ENCODE measurements at regions not wholly inside any gene's neighbourhood (a gene's known extent, or its start where the extent isn't known, plus 50 kb on each side); places are given as distances from the start of the nearest gene placed in this dataset.

DNA sequence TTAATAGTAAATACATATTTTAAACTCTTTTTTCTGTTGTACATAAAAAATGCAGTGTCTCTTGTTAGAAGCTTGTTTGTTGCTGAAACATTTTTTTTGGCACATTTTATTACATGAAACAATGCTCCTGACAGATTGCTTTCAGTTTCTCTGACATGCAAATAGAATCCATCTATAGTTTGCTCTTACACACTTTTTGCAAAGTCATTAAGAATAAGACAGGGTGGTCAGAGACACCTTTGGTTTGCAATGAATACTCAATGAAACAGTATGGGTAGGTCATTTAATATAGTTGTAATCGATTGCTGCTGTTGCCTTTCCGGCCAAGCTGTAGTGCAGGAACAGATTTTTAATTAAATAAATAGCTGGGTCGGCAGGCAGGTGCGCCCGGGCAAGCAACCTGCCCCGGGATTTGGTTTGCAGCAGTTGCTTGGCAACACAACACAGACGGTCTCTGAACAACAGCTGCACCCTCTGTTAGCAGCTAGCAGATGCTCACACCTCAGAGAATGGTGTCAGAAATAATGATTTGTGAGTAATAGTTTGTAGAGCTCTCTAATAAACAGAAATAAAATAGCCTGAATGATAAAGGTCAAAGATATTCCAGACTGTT is 115.7 kb upstream of the CACNA2D1 start:
- H3K27ac Mint-ChIP-seq (ENCODE audit: unreplicated experiment), result no peak overlapping the region
- no peaks in the 10 kb centered on the region for H3K36me3 ChIP-seq (ENCODE audit: insufficient read depth, low read length)
- FAIRE-seq (no peak), DNase-seq (ENCODE audit: low read depth) (no peak)
- H3K4me3 ChIP-seq (ENCODE audit: insufficient read depth, low read depth, low read length), result no peak overlapping the region
- H3K36me3 Mint-ChIP-seq (ENCODE audit: low read depth, unreplicated experiment), result no peaks in the 10 kb centered on the region
- no peak overlapping the region for H2AFZ ChIP-seq (ENCODE audit: low read depth, low read length)
- TF ChIP-seq, protein P1, sequence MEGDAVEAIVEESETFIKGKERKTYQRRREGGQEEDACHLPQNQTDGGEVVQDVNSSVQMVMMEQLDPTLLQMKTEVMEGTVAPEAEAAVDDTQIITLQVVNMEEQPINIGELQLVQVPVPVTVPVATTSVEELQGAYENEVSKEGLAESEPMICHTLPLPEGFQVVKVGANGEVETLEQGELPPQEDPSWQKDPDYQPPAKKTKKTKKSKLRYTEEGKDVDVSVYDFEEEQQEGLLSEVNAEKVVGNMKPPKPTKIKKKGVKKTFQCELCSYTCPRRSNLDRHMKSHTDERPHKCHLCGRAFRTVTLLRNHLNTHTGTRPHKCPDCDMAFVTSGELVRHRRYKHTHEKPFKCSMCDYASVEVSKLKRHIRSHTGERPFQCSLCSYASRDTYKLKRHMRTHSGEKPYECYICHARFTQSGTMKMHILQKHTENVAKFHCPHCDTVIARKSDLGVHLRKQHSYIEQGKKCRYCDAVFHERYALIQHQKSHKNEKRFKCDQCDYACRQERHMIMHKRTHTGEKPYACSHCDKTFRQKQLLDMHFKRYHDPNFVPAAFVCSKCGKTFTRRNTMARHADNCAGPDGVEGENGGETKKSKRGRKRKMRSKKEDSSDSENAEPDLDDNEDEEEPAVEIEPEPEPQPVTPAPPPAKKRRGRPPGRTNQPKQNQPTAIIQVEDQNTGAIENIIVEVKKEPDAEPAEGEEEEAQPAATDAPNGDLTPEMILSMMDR (IDR thresholded peaks at IDR 0.05; ENCODE audit: insufficient read depth, low read depth, low read length), result no peak
- TF ChIP-seq EZH2 (IDR thresholded peaks at IDR 0.05; ENCODE audit: insufficient read depth, low read length), result no peak
- no peaks in the 10 kb centered on the region for H3K27me3 Mint-ChIP-seq (ENCODE audit: low read depth, unreplicated experiment)
- peaks cover 2% of the 10 kb centered on the region for H3K9me3 Mint-ChIP-seq (ENCODE audit: unreplicated experiment)
- no peak overlapping the region for H3K4me3 Mint-ChIP-seq (ENCODE audit: unreplicated experiment)
- no peak overlapping the region for H3K27ac ChIP-seq (ENCODE audit: low read depth, low read length)
- no peaks in the 10 kb centered on the region for H3K9me3 ChIP-seq (ENCODE audit: insufficient read depth, low read depth, low read length)
- peaks cover 16% of the 10 kb centered on the region for H3K4me1 Mint-ChIP-seq (ENCODE audit: low read depth, unreplicated experiment)
- peaks cover 17% of the 10 kb centered on the region for H3K4me1 ChIP-seq (ENCODE audit: insufficient read depth, low read length)
- H3K4me2 ChIP-seq (ENCODE audit: low read length), result peak overlapping the region; percentile 64
- H4K20me1 ChIP-seq (ENCODE audit: insufficient read depth, low read length), result no peaks in the 10 kb centered on the region
- H3K9ac ChIP-seq (ENCODE audit: low read length), result no peak overlapping the region
- no peaks in the 10 kb centered on the region for H3K79me2 ChIP-seq (ENCODE audit: insufficient read depth, low read length)
- no peaks in the 10 kb centered on the region for H3K27me3 ChIP-seq (ENCODE audit: insufficient read depth, low read length)

DNA sequence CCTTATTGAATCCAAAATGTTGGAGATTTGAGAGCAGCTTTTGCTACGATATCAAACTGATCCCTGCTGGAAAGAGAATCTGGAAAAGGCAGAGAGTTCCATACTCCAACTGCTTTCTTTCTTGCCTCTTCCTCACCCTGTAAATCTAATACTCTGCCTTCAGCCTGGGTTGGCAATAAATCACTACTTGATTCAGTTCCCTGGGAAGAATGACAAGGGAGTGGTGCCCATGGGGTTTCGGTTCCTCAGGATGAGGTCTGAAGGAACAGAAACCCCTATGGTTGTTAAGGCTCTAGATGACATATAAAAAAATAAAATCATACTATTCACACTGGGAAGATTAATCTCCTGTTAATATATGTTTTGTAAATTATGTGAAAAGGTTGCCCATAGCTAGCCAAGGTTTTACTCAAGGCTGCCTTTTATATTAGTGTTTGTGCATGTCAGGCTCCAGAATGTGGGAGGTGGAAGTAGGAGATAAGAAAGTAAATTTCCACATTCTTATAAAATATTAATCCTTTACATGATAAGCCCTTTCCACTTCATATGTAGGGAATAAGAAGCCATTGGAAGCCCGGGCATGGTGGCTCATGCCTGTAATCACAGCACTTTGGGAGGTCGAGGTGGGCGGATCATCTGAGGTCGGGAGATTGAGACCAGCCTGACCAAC is 106.2 kb upstream of the CACNA2D1 start:
- Histone ChIP-seq H3K4me3 (ENCODE audit: insufficient read depth, low read depth, low read length) (no peak overlapping the region), H4K20me1 (ENCODE audit: insufficient read depth, low read length) (no peaks in the 10 kb centered on the region), H3K4me1 (ENCODE audit: insufficient read depth, low read length) (no peaks in the 10 kb centered on the region), H3K36me3 (ENCODE audit: insufficient read depth, low read length) (no peaks in the 10 kb centered on the region), H3K9me3 (ENCODE audit: insufficient read depth, low read depth, low read length) (no peaks in the 10 kb centered on the region), H3K27me3 (ENCODE audit: insufficient read depth, low read length) (no peaks in the 10 kb centered on the region), H3K27ac (ENCODE audit: low read depth, low read length) (no peak overlapping the region), H3K79me2 (ENCODE audit: insufficient read depth, low read length) (no peaks in the 10 kb centered on the region), H3K9ac (ENCODE audit: low read length) (no peak overlapping the region), H2AFZ (ENCODE audit: low read depth, low read length) (no peak overlapping the region), H3K4me2 (ENCODE audit: low read length) (no peak overlapping the region)
- no peak for FAIRE-seq
- Mint-ChIP-seq H3K27ac (ENCODE audit: unreplicated experiment) (no peak overlapping the region), H3K4me1 (ENCODE audit: low read depth, unreplicated experiment) (no peaks in the 10 kb centered on the region), H3K4me3 (ENCODE audit: unreplicated experiment) (no peak overlapping the region), H3K36me3 (ENCODE audit: low read depth, unreplicated experiment) (peaks cover 5% of the 10 kb centered on the region), H3K9me3 (ENCODE audit: unreplicated experiment) (peaks cover 8% of the 10 kb centered on the region), H3K27me3 (ENCODE audit: low read depth, unreplicated experiment) (no peaks in the 10 kb centered on the region)
- TF ChIP-seq, protein P1 (IDR thresholded peaks at IDR 0.05; ENCODE audit: insufficient read depth, low read depth, low read length), result no peak
- TF ChIP-seq EZH2 (IDR thresholded peaks at IDR 0.05; ENCODE audit: insufficient read depth, low read length), result no peak
- no peak for DNase-seq (ENCODE audit: low read depth)

DNA sequence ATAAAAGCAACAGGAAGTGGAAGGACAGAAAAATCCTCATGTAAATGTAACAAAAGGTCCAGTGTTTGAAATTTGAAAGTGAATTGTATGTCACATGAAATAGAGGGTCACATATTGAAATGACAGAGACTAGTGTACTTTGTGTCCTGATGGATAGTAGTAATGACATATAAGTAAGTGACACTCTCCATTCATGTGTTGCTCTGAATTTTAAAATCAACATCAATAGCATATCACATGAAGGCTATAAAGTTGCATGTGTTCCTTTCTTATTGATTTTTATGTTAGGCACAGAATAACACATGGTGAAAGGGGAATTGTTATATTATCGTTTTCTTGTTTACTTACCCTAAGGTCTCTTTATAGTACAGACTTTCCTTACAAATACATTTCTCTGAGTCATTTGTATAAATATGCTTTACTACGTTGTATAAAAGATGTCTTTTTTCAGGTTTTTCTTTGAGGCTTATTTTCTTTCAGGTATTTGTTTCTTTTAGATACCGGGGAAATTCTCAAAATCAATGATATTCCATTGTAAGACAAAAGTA is 104.6 kb upstream of the CACNA2D1 start:
- H3K9me3 Mint-ChIP-seq (ENCODE audit: unreplicated experiment), result peaks cover 3% of the 10 kb centered on the region
- no peaks in the 10 kb centered on the region for H3K27me3 Mint-ChIP-seq (ENCODE audit: low read depth, unreplicated experiment)
- Histone ChIP-seq H3K4me2 (ENCODE audit: low read length) (no peak overlapping the region), H4K20me1 (ENCODE audit: insufficient read depth, low read length) (no peaks in the 10 kb centered on the region), H3K4me1 (ENCODE audit: insufficient read depth, low read length) (peaks cover 2% of the 10 kb centered on the region), H3K9ac (ENCODE audit: low read length) (no peak overlapping the region), H3K27ac (ENCODE audit: low read depth, low read length) (no peak overlapping the region), H2AFZ (ENCODE audit: low read depth, low read length) (no peak overlapping the region), H3K9me3 (ENCODE audit: insufficient read depth, low read depth, low read length) (no peaks in the 10 kb centered on the region), H3K27me3 (ENCODE audit: insufficient read depth, low read length) (no peaks in the 10 kb centered on the region), H3K4me3 (ENCODE audit: insufficient read depth, low read depth, low read length) (no peak overlapping the region), H3K36me3 (ENCODE audit: insufficient read depth, low read length) (no peaks in the 10 kb centered on the region), H3K79me2 (ENCODE audit: insufficient read depth, low read length) (no peaks in the 10 kb centered on the region)
- FAIRE-seq (no peak), DNase-seq (ENCODE audit: low read depth) (no peak)
- H3K4me1 Mint-ChIP-seq (ENCODE audit: low read depth, unreplicated experiment), result peaks cover 9% of the 10 kb centered on the region
- peaks cover 5% of the 10 kb centered on the region for H3K36me3 Mint-ChIP-seq (ENCODE audit: low read depth, unreplicated experiment)
- TF ChIP-seq, protein P1 (IDR thresholded peaks at IDR 0.05; ENCODE audit: insufficient read depth, low read depth, low read length), result no peak
- no peak for TF ChIP-seq EZH2 (IDR thresholded peaks at IDR 0.05; ENCODE audit: insufficient read depth, low read length)
- H3K4me3 Mint-ChIP-seq (ENCODE audit: unreplicated experiment), result no peak overlapping the region
- no peak overlapping the region for H3K27ac Mint-ChIP-seq (ENCODE audit: unreplicated experiment)
